ENCODE measurements at regions not wholly inside any gene's neighbourhood (a gene's known extent, or its start where the extent isn't known, plus 50 kb on each side); places are given as distances from the start of the nearest gene placed in this dataset.
"Not testable (repeated sequence)": the region's sequence is repeated elsewhere in the genome, so short reads cannot be mapped to it uniquely, and the experiment has no call there.

DNA sequence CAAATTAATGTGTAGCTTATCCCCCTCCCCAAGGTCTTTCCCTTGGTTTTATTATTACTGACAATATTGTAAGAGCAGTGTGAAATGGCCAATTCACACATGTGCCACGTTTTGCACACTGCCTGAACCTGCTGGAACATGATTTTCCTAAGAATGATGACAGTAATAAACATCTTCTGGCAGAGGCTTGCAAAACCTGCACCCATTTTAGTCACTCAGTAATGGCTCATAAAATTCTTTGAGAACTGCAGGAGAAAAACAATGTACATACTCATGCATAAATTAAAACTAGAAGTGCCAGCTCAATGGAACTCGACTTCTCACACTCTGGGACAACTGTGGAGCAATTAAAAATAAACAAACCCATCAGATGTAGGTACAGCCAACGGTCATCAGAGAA, 96.8 kb upstream of the POMZP3 start:
- not testable (repeated sequence) for H3K36me3 Mint-ChIP-seq; H3K27me3 Mint-ChIP-seq; H3K27ac Mint-ChIP-seq; H3K4me1 Mint-ChIP-seq (ENCODE audit: low read depth); H3K9me3 Mint-ChIP-seq (ENCODE audit: low read depth); H3K4me3 Mint-ChIP-seq

DNA sequence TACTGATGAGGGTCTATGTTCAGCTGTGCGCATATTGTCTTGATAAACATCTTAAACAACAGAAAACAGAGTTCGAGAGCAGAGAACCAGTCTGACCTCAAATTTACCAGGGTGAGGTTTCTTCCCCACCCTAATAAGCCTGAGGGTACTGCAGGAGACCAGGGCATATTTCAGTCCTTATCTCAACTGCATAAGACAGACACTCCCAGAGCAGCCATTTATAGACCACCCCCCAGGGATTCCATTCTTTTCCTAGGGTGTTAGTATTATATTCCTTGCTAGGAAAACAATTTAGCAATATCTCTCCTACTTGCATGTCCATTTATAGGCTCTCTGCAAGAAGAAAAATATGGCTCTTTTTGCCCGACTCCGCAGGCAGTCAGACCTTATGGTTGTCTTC, 89.5 kb upstream of the POMZP3 start:
- not testable (repeated sequence) for H3K9me3 Mint-ChIP-seq (ENCODE audit: low read depth); H3K27ac Mint-ChIP-seq; H3K36me3 Mint-ChIP-seq; H3K4me3 Mint-ChIP-seq; H3K4me1 Mint-ChIP-seq (ENCODE audit: low read depth); H3K27me3 Mint-ChIP-seq

DNA sequence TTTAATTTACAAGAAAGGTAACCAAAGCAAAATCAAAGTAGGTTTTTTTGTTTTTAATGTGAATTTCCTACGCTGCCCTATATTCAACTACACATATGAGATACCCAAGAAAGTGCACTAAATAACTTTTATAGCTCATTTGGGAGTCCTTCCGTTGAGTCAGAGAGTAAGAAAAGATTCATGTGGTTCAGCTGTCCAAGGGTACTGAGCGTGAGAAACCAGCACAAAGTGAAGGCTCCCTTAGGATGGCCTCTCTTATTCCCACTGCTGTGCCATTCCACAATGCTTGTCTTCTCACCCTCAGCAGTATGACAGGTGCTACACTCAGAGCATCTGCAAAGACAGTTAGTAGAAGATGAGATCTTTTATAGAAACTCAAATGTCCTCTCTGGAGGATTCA, 85.8 kb upstream of the POMZP3 start:
- not testable (repeated sequence) for H3K4me1 Mint-ChIP-seq (ENCODE audit: low read depth); H3K27ac Mint-ChIP-seq; H3K9me3 Mint-ChIP-seq (ENCODE audit: low read depth); H3K27me3 Mint-ChIP-seq; H3K4me3 Mint-ChIP-seq; H3K36me3 Mint-ChIP-seq

DNA sequence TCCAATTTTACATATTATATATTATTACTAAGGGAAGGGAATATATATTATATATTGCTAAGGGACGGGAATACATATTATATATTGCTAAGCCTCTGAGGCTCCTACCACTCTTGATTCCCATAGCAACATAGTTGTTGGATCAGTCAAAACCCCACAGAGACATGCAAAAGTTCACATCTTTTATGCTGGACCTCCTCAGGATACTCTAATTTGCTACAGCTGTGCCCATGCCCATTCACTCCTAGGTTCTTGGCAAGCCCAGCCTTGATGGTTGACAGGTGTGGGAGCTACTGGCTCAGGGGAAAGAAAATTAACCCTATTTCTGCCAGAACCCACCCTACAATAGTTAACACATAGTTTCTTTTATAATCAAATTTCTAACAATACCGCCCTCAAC, 84.6 kb upstream of the POMZP3 start:
- not testable (repeated sequence) for H3K36me3 Mint-ChIP-seq; H3K4me1 Mint-ChIP-seq (ENCODE audit: low read depth); H3K27ac Mint-ChIP-seq; H3K9me3 Mint-ChIP-seq (ENCODE audit: low read depth); H3K4me3 Mint-ChIP-seq; H3K27me3 Mint-ChIP-seq

DNA sequence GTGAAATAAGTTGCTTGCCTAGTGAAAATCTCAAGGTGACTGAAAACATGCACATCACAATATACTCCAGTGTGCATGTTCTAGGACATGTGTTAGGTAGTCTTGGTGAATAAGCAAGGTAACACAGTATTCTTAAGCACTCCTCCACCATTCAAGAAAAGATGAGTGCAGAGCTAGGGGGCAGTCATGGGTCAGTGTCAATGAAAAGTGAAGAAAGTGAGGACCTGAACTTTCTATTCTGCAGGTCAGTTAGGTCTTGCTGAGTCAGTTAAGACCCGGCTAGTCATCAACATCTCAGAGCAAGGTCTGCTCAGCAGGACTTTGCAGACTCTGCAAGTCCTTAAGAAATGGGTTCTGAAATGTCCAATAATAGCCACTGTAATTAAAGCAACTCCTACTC, 82.6 kb upstream of the POMZP3 start:
- H3K4me3 Mint-ChIP-seq; H3K9me3 Mint-ChIP-seq (ENCODE audit: low read depth); H3K27me3 Mint-ChIP-seq; H3K4me1 Mint-ChIP-seq (ENCODE audit: low read depth); H3K36me3 Mint-ChIP-seq; H3K27ac Mint-ChIP-seq: not testable (repeated sequence)

- not testable (repeated sequence) for H3K27ac Mint-ChIP-seq; H3K9me3 Mint-ChIP-seq (ENCODE audit: low read depth); H3K4me3 Mint-ChIP-seq; H3K36me3 Mint-ChIP-seq; H3K27me3 Mint-ChIP-seq; H3K4me1 Mint-ChIP-seq (ENCODE audit: low read depth)
Measured at GRCh38 chr7:76708446-76708845, 81.4 kb upstream of the POMZP3 start.

GRCh38 chr7:76703815-76704214, 76.7 kb upstream of the POMZP3 start:
- not testable (repeated sequence) for H3K4me1 Mint-ChIP-seq (ENCODE audit: low read depth); H3K27me3 Mint-ChIP-seq; H3K4me3 Mint-ChIP-seq; H3K36me3 Mint-ChIP-seq; H3K9me3 Mint-ChIP-seq (ENCODE audit: low read depth); H3K27ac Mint-ChIP-seq

GRCh38 chr7:76686277-76686676, 59.2 kb upstream of the POMZP3 start:
- not testable (repeated sequence) for H3K36me3 Mint-ChIP-seq; H3K27ac Mint-ChIP-seq; H3K4me1 Mint-ChIP-seq (ENCODE audit: low read depth); H3K27me3 Mint-ChIP-seq; H3K4me3 Mint-ChIP-seq; H3K9me3 Mint-ChIP-seq (ENCODE audit: low read depth)

DNA sequence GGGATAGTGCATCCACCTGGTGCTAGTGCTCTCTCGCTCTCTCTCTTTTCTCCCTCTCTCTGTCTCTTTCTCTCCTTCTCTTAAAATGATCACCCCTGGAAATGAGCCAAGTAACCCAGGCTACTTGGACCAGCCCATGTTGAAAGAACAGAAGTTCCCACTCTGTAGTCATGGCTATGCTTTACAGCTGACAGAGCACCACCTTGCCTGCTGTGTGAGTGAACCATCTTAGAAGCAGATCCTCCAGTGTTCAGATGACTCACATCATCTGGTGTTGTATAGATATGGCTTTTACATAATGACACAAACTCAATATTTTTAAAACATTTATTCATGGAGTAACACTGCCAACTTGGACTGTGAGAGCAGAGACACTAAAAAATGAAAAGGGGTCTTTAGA, 57.7 kb upstream of the POMZP3 start:
- not testable (repeated sequence) for H3K27ac Mint-ChIP-seq; H3K27me3 Mint-ChIP-seq; H3K4me3 Mint-ChIP-seq; H3K4me1 Mint-ChIP-seq (ENCODE audit: low read depth); H3K9me3 Mint-ChIP-seq (ENCODE audit: low read depth); H3K36me3 Mint-ChIP-seq

DNA sequence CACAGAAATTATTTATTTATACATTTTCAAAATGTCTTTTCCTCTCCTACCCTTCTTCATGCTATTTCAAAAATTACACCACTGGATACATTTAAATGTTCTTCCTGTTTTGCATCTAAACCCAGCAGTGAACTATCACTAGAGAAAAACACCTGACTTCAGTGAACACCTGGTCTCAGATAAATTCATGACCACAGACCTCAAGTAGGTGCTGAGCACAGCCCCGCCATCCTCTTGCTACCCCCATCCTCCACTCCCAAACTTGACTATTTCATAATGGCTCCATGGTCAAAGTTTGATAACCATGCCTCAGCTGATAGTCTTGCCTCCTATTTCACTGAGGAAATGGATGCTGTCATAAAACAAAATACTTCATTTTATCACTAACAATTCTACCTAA, 56.6 kb upstream of the POMZP3 start:
- not testable (repeated sequence) for H3K27ac Mint-ChIP-seq; H3K36me3 Mint-ChIP-seq; H3K27me3 Mint-ChIP-seq; H3K9me3 Mint-ChIP-seq (ENCODE audit: low read depth); H3K4me1 Mint-ChIP-seq (ENCODE audit: low read depth); H3K4me3 Mint-ChIP-seq

GRCh38 chr7:76681810-76682209, 54.7 kb upstream of the POMZP3 start:
- not testable (repeated sequence) for H3K9me3 Mint-ChIP-seq (ENCODE audit: low read depth); H3K36me3 Mint-ChIP-seq; H3K4me1 Mint-ChIP-seq (ENCODE audit: low read depth); H3K27ac Mint-ChIP-seq; H3K4me3 Mint-ChIP-seq; H3K27me3 Mint-ChIP-seq

GRCh38 chr7:76679174-76679573, 52.1 kb upstream of the POMZP3 start:
- not testable (repeated sequence) for H3K4me1 Mint-ChIP-seq (ENCODE audit: low read depth); H3K27me3 Mint-ChIP-seq; H3K9me3 Mint-ChIP-seq (ENCODE audit: low read depth); H3K27ac Mint-ChIP-seq; H3K4me3 Mint-ChIP-seq; H3K36me3 Mint-ChIP-seq

DNA sequence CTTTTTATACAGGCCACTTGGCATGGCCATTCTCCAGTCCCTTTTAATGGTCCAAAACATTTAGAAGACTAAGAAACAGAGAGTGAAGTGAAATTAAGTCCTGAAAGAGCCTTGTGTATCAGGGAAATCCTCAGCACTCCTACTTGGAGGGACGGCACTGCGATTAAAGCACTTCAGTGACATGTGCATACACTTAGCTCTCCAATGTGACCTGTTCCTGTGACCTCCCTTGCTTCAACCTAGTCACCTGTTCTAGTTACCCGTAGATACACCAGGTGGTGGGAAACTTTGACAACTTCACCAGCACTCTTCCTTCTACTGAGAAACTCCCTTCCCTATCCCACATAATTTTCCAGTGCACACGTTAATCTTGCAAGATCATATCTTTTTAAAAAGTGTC, 51.4 kb upstream of the POMZP3 start:
- H3K27me3 Mint-ChIP-seq; H3K4me1 Mint-ChIP-seq (ENCODE audit: low read depth); H3K36me3 Mint-ChIP-seq; H3K27ac Mint-ChIP-seq; H3K4me3 Mint-ChIP-seq; H3K9me3 Mint-ChIP-seq (ENCODE audit: low read depth): not testable (repeated sequence)

GRCh38 chr7:76676890-76677289, 49.8 kb upstream of the POMZP3 start:
- not testable (repeated sequence) for H3K4me3 Mint-ChIP-seq

More at GRCh38 chr7:76676890-76677289, 49.8 kb upstream of the POMZP3 start:
- H3K9me3 Mint-ChIP-seq (ENCODE audit: low read depth); H3K27ac Mint-ChIP-seq; H3K36me3 Mint-ChIP-seq; H3K4me1 Mint-ChIP-seq (ENCODE audit: low read depth); H3K27me3 Mint-ChIP-seq: not testable (repeated sequence)
